NCI-H460 (cell line): ENCODE measurements at regions not wholly inside any gene's neighbourhood (a gene's known extent, or its start where the extent isn't known, plus 50 kb on each side); places are given as distances from the start of the nearest gene placed in this dataset.
"Not testable (repeated sequence)": the region's sequence is repeated elsewhere in the genome, so short reads cannot be mapped to it uniquely, and the experiment has no call there.

Source experiments
- DNase-seq: peaks from one replicate; pipeline ENCODE4 v3.0.0-alpha.2; 2016; ENCODE audit warnings: low read depth; ENCODE audit errors: extremely low read depth

DNA sequence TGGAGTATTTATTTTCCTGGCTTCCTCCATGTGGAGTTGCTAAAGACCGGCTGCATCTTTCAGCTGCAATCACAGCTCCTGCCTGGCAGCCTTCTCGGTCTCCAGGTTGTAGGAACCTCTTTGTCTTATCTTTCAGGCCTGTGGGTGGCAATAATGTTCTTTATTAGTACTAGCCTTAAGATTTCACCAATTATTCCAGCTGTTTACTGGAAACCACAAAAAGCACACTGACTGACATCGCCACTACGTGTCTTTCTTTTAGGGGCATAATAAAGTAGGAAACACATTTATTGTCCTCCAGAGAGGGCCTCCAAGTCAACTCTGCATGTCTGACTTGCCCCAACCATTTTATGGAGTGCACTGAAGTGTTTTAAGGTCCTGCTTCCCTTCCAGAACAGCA, 1116.5 kb upstream of the TMEM132C start:
- no peak for DNase-seq

GRCh38 chr12:127150956-127151355, 1116.0 kb upstream of the TMEM132C start:
- no peak for DNase-seq

DNA sequence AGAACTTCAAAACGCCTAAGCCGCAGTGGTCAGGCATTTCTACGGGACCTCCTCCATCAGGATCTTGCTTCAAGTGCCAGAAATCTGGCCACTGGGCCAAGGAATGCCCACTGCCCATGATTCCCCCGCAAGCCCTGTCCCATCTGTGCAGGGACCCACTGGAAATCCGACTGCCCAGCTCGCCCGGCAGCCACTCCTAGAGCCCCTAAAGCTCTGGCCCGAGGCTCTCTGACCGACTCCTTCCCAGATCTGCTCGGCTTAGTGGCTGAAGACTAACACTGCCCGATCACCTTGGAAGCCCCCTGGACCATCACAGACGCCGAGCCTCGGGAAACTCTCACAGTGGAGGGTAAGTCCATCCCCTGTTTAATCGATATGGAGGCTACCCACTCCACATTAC, 1113.0 kb upstream of the TMEM132C start:
- no peak for DNase-seq

- DNase-seq, result not testable (repeated sequence)
These were observed 1112.1 kb upstream of the TMEM132C start for GRCh38 chr12:127154830-127155229.

DNA sequence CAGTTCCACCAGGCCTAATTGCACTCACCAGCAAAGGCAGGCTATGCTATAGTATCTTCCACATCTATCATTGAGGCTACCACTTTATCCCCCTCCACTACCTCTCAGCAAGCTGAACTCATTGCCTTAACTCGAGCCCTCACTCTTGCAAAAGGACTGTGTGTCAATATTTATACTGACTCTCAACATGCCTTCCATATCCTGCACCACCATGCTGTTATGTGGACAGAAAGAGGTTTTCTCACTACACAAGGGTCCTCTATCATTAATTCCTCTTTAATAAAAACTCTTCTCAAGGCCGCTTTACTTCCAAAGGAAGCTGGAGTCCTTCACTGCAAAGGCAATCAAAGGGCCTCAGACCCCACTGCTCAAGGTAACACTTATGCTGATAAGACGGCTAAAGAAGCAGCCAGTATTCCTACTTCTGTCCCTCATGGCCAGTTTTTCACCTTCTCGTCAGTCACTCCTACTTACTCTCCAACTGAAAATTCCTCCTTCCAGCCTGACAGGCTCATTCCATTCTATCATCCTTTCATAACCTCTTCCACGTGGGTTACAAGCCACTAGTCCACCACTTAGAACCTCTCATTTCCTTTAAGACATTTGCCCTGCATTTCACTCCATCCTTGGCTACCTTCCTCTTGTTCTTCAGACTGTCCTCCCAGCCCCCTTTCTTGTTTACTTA, 1110.9 kb upstream of the TMEM132C start:
- not testable (repeated sequence) for DNase-seq

DNA sequence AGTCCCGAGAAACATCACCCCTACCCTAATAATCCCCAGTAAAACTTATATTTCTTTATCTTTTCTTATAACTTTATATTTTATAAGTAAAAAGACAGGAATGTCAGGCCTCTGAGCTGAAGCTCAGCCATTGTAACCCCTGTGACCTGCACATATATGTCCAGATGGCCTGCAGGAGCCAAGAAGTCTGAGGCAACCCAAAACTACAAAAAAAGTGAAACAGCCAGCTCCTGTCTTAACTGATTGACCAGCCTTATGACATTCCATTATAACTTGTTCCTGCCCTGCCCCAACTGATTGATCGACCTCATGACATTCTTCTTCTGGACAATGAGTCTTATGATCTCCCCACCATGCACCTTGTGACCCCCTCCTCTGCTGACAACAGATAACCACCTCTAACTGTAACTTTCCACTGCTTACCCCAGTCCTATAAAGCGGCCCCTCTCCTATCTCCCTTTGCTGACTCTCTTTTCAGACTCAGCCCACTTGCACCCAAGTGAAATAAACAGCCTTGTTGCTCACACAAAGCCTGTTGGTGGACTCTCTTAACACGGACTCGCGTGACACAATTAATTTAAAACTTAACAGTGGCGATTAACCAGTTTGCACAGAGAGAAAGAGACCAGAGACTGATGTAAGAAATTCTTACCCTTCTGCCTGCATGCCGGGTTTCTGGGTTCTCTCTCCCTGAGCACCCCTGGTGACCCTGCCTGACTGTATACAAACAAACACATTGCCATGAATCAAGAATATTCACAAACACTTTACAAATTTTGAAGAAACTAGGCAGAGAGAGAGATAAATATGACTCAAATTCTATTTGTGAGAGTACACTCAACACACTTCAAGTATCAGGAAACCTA, 1109.2 kb upstream of the TMEM132C start:
- not testable (repeated sequence) for DNase-seq

DNA sequence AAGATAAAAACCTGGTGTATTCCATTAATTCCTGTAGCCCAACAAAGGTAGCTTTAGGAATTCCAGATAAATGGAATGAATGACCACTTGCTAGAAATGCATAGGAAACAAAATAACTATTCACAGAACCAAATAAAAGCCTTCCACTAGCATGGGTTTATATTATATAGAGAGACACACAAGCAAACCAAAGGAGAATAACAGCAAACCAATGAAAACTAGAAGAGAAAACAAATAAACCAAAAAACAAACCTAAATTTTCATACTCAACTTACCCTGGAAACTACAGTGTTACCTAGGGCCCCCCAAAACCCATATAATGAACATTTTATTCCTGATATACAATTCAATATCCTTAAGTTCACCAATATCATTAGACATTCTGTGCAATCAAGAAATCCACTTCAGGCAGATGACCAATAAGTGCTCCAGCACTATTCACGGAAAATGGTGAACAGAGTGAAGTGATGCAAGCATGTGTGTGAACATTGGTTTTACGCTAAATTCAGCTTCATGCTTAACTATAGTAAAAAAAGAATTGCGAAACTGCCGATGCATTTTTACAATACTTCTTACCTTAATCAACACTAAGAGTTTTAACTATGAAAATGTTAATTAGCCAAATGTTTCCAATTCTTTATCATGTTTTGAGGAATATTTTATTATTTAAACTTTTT, 1108.4 kb upstream of the TMEM132C start:
- DNase-seq, result no peak

- DNase-seq, result no peak
These were observed 1105.5 kb upstream of the TMEM132C start for GRCh38 chr12:127161466-127161865.

- DNase-seq, result peak; percentile 4
These were observed 1104.7 kb upstream of the TMEM132C start for GRCh38 chr12:127162307-127162706.

DNA sequence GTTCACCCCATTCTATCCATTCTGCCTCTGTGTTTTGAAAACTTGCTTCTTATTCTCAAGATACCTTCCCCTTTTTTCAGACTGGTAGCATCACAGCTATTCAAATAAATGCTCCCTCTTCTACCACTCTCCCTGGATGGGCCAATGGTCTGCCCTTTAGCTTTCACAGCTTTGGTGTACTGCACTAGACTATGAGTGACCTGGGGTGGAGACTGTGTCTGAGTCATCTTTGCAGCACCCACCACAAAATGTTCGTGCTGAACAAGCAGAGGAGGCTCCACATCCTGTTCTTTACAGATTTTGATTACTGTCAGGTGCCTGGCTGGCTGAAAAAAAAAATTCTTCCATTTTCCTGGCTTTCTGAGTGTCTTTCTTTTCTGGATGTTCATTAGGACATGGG, 1104.1 kb upstream of the TMEM132C start:
- no peak for DNase-seq

GRCh38 chr12:127165567-127166392, 1101.2 kb upstream of the TMEM132C start:
- DNase-seq, result peak; percentile 85

DNA sequence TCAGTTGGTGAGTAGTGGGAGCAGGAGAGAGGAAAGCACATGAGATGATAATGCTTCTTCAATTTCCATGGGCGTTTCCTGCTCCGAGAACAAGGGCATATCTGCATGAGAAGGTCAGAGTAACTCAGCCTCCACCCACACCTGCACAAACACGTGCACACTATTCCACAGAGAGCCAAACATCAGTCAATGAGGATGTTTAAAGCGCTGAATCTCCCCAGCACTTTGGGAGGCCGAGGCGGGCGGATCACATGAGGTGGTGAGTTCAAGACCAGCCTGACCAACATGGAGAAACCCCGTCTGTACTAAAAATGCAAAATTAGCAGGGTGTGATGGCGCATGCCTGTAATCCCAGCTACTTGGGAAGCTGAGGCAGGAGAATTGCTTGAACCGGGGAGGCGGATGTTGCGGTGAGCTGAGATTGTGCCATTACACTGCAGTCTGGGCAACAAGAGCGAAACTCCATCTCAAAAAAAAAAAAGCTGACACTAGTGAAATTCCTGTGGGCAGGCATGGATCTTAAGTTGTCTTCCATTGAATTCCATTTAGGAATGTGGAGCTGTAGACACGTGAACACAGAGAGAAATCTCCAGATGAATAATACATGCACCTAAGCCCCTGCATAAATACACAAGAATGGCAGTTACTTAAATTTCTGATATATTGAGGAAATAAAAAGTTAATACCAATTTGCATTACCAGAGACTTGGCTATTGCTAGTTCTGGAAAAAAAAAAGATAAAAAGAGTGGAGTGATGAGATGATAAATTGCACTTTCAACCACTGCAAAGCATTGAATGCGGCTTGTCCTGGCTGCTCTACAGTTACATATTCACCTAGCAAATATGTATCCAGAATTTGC, 1097.4 kb upstream of the TMEM132C start:
- DNase-seq, result no peak

DNA sequence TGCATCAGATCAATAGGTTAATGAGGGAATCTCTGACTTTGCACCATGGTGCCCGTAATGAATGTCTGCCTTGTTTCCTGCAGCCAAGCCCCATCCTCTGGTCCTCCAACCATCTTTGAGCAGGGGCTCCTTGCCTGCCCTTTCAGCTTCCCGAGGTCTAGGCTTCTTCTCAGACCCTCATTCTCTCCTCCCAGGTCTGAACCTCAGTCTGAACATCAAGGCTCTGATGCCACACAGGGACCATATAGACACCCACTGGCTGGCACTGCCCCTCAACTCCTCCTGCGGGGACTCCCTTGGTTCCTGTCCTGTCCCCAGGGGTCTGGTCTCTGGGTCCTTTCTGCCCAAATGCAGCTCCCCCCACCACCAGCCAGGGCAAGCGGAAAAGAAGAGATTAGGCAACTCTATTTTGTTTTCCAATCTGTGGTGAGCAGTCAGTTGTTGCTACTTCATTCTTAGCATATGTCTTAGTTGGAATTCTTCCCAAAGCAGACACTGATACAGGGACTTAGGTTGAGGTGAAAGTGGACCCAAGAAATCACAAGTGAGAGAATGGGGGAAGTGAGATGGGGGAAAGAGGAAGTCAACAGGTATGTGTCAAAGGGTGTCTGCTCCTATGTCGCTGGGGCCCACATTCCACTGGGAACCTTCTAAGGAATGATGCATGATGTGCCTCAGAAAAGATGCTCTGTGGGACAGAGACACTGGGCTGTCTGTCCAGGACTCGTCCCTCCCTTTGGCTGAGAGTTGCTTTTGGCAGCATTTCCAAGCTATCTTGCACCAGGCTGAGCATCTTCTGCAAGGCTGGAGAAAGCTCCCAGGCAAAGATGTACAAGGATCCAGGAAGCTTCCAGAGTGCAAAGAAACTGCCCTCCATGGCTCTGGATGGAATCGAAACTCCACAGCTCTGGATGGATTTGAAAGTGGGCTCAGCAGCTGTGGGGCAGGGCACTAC, 1096.5 kb upstream of the TMEM132C start:
- no peak for DNase-seq

GRCh38 chr12:127172861-127173260, 1094.1 kb upstream of the TMEM132C start:
- no peak for DNase-seq

DNA sequence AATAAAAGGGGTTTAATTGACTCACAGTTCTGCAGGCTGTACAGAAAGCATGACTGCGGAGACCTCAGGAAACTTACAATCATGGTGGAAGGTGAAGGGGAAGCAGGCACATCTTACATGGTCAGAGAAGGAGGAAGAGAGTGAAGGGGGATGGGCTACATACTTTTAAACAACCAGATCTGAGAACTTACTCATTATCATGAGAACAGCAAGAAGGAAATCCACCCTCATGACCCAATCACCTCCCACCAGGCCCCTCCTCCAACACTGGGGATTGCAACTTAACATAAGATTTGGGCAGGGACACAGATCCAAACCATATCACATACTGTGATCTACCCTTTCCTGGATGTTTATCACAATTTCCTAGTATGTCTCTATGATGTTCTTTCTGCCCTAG, 1093.0 kb upstream of the TMEM132C start:
- not testable (repeated sequence) for DNase-seq

GRCh38 chr12:127174881-127175280, 1092.1 kb upstream of the TMEM132C start:
- no peak for DNase-seq

DNA sequence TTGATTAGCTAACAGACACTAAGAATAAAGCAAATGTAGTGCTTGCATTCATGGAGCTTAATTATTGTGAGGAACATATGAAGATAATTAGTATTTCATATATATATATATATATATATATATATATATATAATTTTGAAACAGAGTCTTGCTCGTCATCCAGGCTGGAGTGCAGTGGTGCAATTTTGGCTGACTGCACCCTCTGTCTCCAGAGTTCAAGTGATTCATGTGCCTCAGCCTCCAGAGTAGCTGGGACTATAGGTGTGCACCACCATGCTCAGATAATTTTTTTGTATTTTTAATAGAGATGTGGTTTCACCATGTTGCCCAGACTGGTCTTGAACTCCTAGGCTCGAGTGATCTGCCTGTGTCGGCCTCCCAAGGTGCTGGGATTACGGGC, 1091.6 kb upstream of the TMEM132C start:
- DNase-seq, result no peak

DNA sequence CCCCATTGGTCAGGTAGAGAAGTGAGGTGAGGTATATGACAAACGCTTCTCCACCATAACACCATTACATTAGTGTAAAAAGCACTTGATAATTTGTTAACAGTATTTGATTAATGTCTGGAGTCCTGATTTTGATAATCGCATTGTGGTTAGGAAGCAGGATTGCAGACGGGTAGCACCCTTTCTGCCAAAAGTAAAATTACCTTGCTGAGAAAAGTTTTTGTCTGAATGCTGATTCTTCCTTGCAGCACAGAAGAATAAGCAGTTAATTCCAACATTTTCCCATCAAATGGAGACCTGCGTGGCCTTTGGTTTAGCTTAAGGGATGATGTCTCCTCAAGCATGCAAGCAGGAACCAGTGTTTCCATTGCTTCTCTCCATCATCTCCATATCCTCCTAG, 1090.2 kb upstream of the TMEM132C start:
- no peak for DNase-seq

- DNase-seq, result no peak
These were observed 1088.9 kb upstream of the TMEM132C start for GRCh38 chr12:127178052-127178451.
